Mesenteric fat pad (tissue), 1 donor: ENCODE measurements at regions not wholly inside any gene's neighbourhood (a gene's known extent, or its start where the extent isn't known, plus 50 kb on each side); places are given as distances from the start of the nearest gene placed in this dataset.
"Not testable (repeated sequence)": the region's sequence is repeated elsewhere in the genome, so short reads cannot be mapped to it uniquely, and the experiment has no call there.

Source experiments
- DNase-seq: peaks from one replicate; pipeline ENCODE4 v3.0.0-alpha.2; 2020; ENCODE audit warnings: low spot score
- donor health status: DM: yes; HTN: yes; CAD: no.

GRCh38 chr10:47626975-47627374 is 103.5 kb upstream of the AGAP9 start:
- DNase-seq: not testable (repeated sequence)

- not testable (repeated sequence) for DNase-seq
Measured at GRCh38 chr10:47622719-47623118, 99.3 kb upstream of the AGAP9 start.

- not testable (repeated sequence) for DNase-seq
Measured at GRCh38 chr10:47619300-47620012, 96.0 kb upstream of the AGAP9 start.

GRCh38 chr10:47609311-47609710 is 85.9 kb upstream of the AGAP9 start:
- DNase-seq: not testable (repeated sequence)

GRCh38 chr10:47605791-47606773 is 82.6 kb upstream of the AGAP9 start:
- not testable (repeated sequence) for DNase-seq

- DNase-seq: not testable (repeated sequence)
Measured at GRCh38 chr10:47600604-47601003, 77.2 kb upstream of the AGAP9 start.

GRCh38 chr10:47600127-47600526 is 76.7 kb upstream of the AGAP9 start:
- not testable (repeated sequence) for DNase-seq

GRCh38 chr10:47599657-47600056 is 76.2 kb upstream of the AGAP9 start:
- not testable (repeated sequence) for DNase-seq

- DNase-seq: not testable (repeated sequence)
Measured at GRCh38 chr10:47593805-47594204, 70.4 kb upstream of the AGAP9 start.

GRCh38 chr10:47593129-47593528 is 69.7 kb upstream of the AGAP9 start:
- DNase-seq: not testable (repeated sequence)

GRCh38 chr10:47590956-47591355 is 67.5 kb upstream of the AGAP9 start:
- not testable (repeated sequence) for DNase-seq

- not testable (repeated sequence) for DNase-seq
Measured at GRCh38 chr10:47590534-47590933, 67.1 kb upstream of the AGAP9 start.

GRCh38 chr10:47582051-47582450 is 58.6 kb upstream of the AGAP9 start:
- DNase-seq: not testable (repeated sequence)

GRCh38 chr10:47580063-47580462 is 56.6 kb upstream of the AGAP9 start:
- DNase-seq: not testable (repeated sequence)

- DNase-seq: not testable (repeated sequence)
Measured at GRCh38 chr10:47578547-47578946, 55.1 kb upstream of the AGAP9 start.
